ENCODE measurements at regions not wholly inside any gene's neighbourhood (a gene's known extent, or its start where the extent isn't known, plus 50 kb on each side); places are given as distances from the start of the nearest gene placed in this dataset.

- Histone ChIP-seq H3K18ac (ENCODE audit: extremely low read depth, low read length) (no peak overlapping the region), H4K91ac (replicated peaks; ENCODE audit: insufficient read length, low read length) (no peak overlapping the region), H2BK12ac (ENCODE audit: low read depth, low read length) (no peak overlapping the region), H3K14ac (ENCODE audit: insufficient read length) (no peak overlapping the region), H3K56ac (replicated peaks; ENCODE audit: insufficient read length, low read depth, low read length) (no peak overlapping the region), H3K9me3 (ENCODE audit: insufficient read depth in 2 of 2, low read depth in 1 of 2, low read length in 1 of 2) (no peaks in the 10 kb centered on the region), H2BK120ac (replicated peaks; ENCODE audit: low read depth, low read length) (no peak overlapping the region), H2BK15ac (ENCODE audit: low read length) (no peak overlapping the region), H3K27me3 (replicated peaks in 1 of 4; ENCODE audit: control insufficient read depth in 3 of 4, extremely low read depth in 1 of 4, insufficient read depth in 3 of 4, low read length in 3 of 4) (no peaks in the 10 kb centered on the region), H4K5ac (ENCODE audit: insufficient read length, low read depth, low read length) (no peak overlapping the region), H2AFZ (ENCODE audit: low read length) (no peak overlapping the region), H3K4me1 (replicated peaks in 1 of 4; ENCODE audit: control insufficient read depth in 3 of 4, insufficient read depth in 4 of 4, low read length in 3 of 4) (no peaks in the 10 kb centered on the region), H4K20me1 (replicated peaks in 1 of 2; ENCODE audit: control insufficient read depth in 1 of 2, insufficient read depth in 2 of 2, low read length in 2 of 2) (no peaks in the 10 kb centered on the region), H2BK5ac (ENCODE audit: low read depth, low read length) (no peak overlapping the region), H3K9ac (replicated peaks in 1 of 4; ENCODE audit: extremely low read depth in 1 of 4, low read depth in 3 of 4, low read length in 3 of 4) (no peak overlapping the region), H2BK20ac (ENCODE audit: low read length) (no peak overlapping the region), H3K27ac (ENCODE audit: low read depth, low read length) (no peak overlapping the region), H3K79me2 (ENCODE audit: control insufficient read depth in 1 of 2, insufficient read depth in 2 of 2, low read length in 2 of 2) (no peaks in the 10 kb centered on the region), H3K36me3 (ENCODE audit: control insufficient read depth in 2 of 4, insufficient read depth in 4 of 4, low read length in 3 of 4) (no peaks in the 10 kb centered on the region), H3K79me1 (ENCODE audit: low read depth, low read length) (no peaks in the 10 kb centered on the region), H3K23me2 (ENCODE audit: low read depth, low read length) (no peaks in the 10 kb centered on the region; the same call in 1 of the 2 replicates), H3K4me2 (ENCODE audit: insufficient read depth in 1 of 2, low read depth in 2 of 2, low read length in 2 of 2) (no peak overlapping the region), H3K4ac (replicated peaks; ENCODE audit: insufficient read length, low read depth, low read length) (no peak overlapping the region), H3K23ac (ENCODE audit: insufficient read length) (no peak overlapping the region), H3K4me3 (ENCODE audit: extremely low read depth in 1 of 4, insufficient read depth in 2 of 4, low read depth in 3 of 4, low read length in 4 of 4) (no peak overlapping the region), H2AK5ac (ENCODE audit: low read depth, low read length) (no peak overlapping the region), H4K8ac (ENCODE audit: extremely low read depth, insufficient read depth, low read length) (no peak overlapping the region)
- TF ChIP-seq EZH2 (IDR thresholded peaks at IDR 0.05; ENCODE audit: low read depth, low read length, severe bottlenecking) (no peak), SP2 (IDR thresholded peaks at IDR 0.05; ENCODE audit: low read length) (no peak), NRF1 (IDR thresholded peaks at IDR 0.05; ENCODE audit: low read depth, low read length) (no peak)
- CTCF ChIA-PET (ENCODE audit: partially characterized antibody), result no interaction called here
- POLR2A ChIA-PET (ENCODE audit: partially characterized antibody), result no interaction called here
- FAIRE-seq (no peak), DNase-seq (ENCODE audit: low read depth in 1 of 2, low spot score in 2 of 2) (no peak)
- WGBS, 2 experiments (ENCODE audit: extremely low coverage in 1 of 2, insufficient coverage in 1 of 2, insufficient read length in 1 of 2, insufficient replicate concordance in 2 of 2, low coverage in 1 of 2, low lambda C conversion rate in 2 of 2, missing lambda C conversion rate in 1 of 2), result 90% methylated on average over 2 of the region's 2 CpGs; no CpG with 5 or more reads in 1 of the 2 experiments
Observed at GRCh38 chr5:25095261-25095660, 450.5 kb upstream of the CDH10 start.

Data from H1 (cell line).